Smooth muscle cell (in vitro differentiated cells): ENCODE measurements at regions not wholly inside any gene's neighbourhood (a gene's known extent, or its start where the extent isn't known, plus 50 kb on each side); places are given as distances from the start of the nearest gene placed in this dataset.
"Not testable (repeated sequence)": the region's sequence is repeated elsewhere in the genome, so short reads cannot be mapped to it uniquely, and the experiment has no call there.

ENCODE experiments used
- DNase-seq: peaks from one replicate; lab custom pipeline; 2025; ENCODE audit not compliant: unreplicated experiment; lab: John Stamatoyannopoulos, UW
- H2AFZ ChIP-seq: fragments of 200-600 bp; sonication (generic); 2 replicates; pipeline ENCODE4 v1.6.0; 2016; ENCODE audit warnings: antibody characterized with exemption, low read depth, mild to moderate bottlenecking
- H3F3A ChIP-seq: fragments of 200-600 bp; sonication (generic); 2 replicates; pipeline ENCODE4 v1.6.0; 2017; ENCODE audit warnings: antibody characterized with exemption, low read depth
- H3K27ac ChIP-seq: fragments of 200-600 bp; sonication (generic); 2 replicates; pipeline ENCODE4 v1.5.1; 2016; ENCODE audit warnings: low read depth, mild to moderate bottlenecking
- H3K27me3 ChIP-seq: fragments of 200-600 bp; sonication (generic); 2 replicates; pipeline ENCODE4 v1.6.1; 2016; ENCODE audit warnings: low read depth, mild to moderate bottlenecking
- H3K36me3 ChIP-seq: fragments of 200-600 bp; sonication (generic); 2 replicates; pipeline ENCODE4 v1.5.1; 2016; ENCODE audit warnings: low read depth
- H3K4me1 ChIP-seq: fragments of 200-600 bp; sonication (generic); 2 replicates; pipeline ENCODE4 v1.5.1; 2016; ENCODE audit warnings: low read depth
- H3K4me2 ChIP-seq: fragments of 200-600 bp; sonication (generic); 2 replicates; pipeline ENCODE4 v1.6.0; 2016; ENCODE audit warnings: mild to moderate bottlenecking
- H3K4me3 ChIP-seq: fragments of 200-600 bp; sonication (generic); 2 replicates; pipeline ENCODE4 v1.5.1; 2016; ENCODE audit warnings: mild to moderate bottlenecking
- H3K79me2 ChIP-seq: fragments of 200-600 bp; sonication (generic); 2 replicates; pipeline ENCODE4 v1.6.0; 2016; ENCODE audit warnings: low read depth, mild to moderate bottlenecking
- H3K9ac ChIP-seq: fragments of 200-600 bp; sonication (generic); 2 replicates; pipeline ENCODE4 v1.6.0; 2016; ENCODE audit warnings: low read depth
- H3K9me3 ChIP-seq: fragments of 200-600 bp; sonication (generic); replicated peaks from 2 replicates; pipeline ENCODE4 v1.5.1; 2016; ENCODE audit warnings: low read depth
- H4K20me1 ChIP-seq: fragments of 200-600 bp; sonication (generic); 2 replicates; pipeline ENCODE4 v1.6.0; 2016; ENCODE audit warnings: low read depth
- WGBS: methylation state at CpG from one replicate; pipeline ENCODE4 v1.1.7; 2016; ENCODE audit warnings: low lambda C conversion rate; 5-methylcytosine and 5-hydroxymethylcytosine counted together
- TF ChIP-seq, protein P1 (sequence below): fragments of 200-600 bp; sonication (generic); IDR thresholded peaks from 2 replicates; pipeline ENCODE4 v1.5.1; 2017; ENCODE audit warnings: borderline replicate concordance, mild to moderate bottlenecking, antibody characterized with exemption; ENCODE audit not compliant: insufficient read depth, poor library complexity, severe bottlenecking

- 85% methylated on average over 2 of the region's 2 CpGs for WGBS
These were observed 201.6 kb upstream of the NR3C2 start for GRCh38 chr4:148643851-148644250.

GRCh38 chr4:148642907-148643306 is 200.7 kb upstream of the NR3C2 start:
- no peak overlapping the region for H3K27ac ChIP-seq
- 82% methylated on average over 2 of the region's 2 CpGs for WGBS
- H3K4me3 ChIP-seq: no peak overlapping the region
- H3F3A ChIP-seq: no peaks in the 10 kb centered on the region
- no peak overlapping the region for H3K9ac ChIP-seq
- DNase-seq: no peak
- peaks cover 7% of the 10 kb centered on the region for H3K9me3 ChIP-seq
- TF ChIP-seq, protein P1, sequence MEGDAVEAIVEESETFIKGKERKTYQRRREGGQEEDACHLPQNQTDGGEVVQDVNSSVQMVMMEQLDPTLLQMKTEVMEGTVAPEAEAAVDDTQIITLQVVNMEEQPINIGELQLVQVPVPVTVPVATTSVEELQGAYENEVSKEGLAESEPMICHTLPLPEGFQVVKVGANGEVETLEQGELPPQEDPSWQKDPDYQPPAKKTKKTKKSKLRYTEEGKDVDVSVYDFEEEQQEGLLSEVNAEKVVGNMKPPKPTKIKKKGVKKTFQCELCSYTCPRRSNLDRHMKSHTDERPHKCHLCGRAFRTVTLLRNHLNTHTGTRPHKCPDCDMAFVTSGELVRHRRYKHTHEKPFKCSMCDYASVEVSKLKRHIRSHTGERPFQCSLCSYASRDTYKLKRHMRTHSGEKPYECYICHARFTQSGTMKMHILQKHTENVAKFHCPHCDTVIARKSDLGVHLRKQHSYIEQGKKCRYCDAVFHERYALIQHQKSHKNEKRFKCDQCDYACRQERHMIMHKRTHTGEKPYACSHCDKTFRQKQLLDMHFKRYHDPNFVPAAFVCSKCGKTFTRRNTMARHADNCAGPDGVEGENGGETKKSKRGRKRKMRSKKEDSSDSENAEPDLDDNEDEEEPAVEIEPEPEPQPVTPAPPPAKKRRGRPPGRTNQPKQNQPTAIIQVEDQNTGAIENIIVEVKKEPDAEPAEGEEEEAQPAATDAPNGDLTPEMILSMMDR: no peak
- H3K4me1 ChIP-seq: no peaks in the 10 kb centered on the region
- H3K4me2 ChIP-seq: no peak overlapping the region
- no peaks in the 10 kb centered on the region for H4K20me1 ChIP-seq
- H3K79me2 ChIP-seq: no peaks in the 10 kb centered on the region
- no peaks in the 10 kb centered on the region for H3K36me3 ChIP-seq
- no peaks in the 10 kb centered on the region for H3K27me3 ChIP-seq
- no peak overlapping the region for H2AFZ ChIP-seq

More at GRCh38 chr4:148643851-148644250, 201.6 kb upstream of the NR3C2 start:
- H3K36me3 ChIP-seq: no peaks in the 10 kb centered on the region
- no peak overlapping the region for H3K27ac ChIP-seq
- no peaks in the 10 kb centered on the region for H3F3A ChIP-seq
- H3K27me3 ChIP-seq: no peaks in the 10 kb centered on the region
- no peak overlapping the region for H2AFZ ChIP-seq
- TF ChIP-seq, protein P1: no peak
- no peak overlapping the region for H3K4me2 ChIP-seq
- no peaks in the 10 kb centered on the region for H3K79me2 ChIP-seq
- H3K9ac ChIP-seq: no peak overlapping the region
- no peaks in the 10 kb centered on the region for H4K20me1 ChIP-seq
- peaks cover 2% of the 10 kb centered on the region for H3K9me3 ChIP-seq
- H3K4me1 ChIP-seq: no peaks in the 10 kb centered on the region
- DNase-seq: no peak
- H3K4me3 ChIP-seq: no peak overlapping the region

DNA sequence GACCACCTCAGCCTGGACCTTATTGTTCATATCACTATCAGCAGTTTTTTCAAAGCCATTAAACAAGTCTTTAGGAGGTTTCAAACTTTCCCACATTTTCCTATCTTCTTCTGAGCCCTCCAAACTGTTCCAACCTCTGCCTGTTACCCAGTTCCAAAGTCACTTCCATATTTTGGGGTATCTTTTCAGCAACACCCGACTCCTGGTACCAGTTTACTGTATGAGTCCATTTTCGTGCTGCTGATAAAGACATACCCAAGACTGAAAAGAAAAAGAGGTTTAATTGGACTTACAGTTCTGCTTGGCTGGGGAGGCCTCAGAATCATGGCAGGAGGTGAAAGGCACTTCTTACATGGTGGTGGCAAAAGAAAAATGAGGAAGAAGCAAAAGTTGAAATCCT is 195.9 kb upstream of the NR3C2 start:
- 83% methylated on average over 2 of the region's 2 CpGs for WGBS
- not testable (repeated sequence) for H3K79me2 ChIP-seq, H3K4me3 ChIP-seq, H3F3A ChIP-seq, H3K4me2 ChIP-seq, H3K9me3 ChIP-seq, H3K4me1 ChIP-seq, DNase-seq, H3K36me3 ChIP-seq, H3K27ac ChIP-seq, H3K27me3 ChIP-seq, H4K20me1 ChIP-seq, H2AFZ ChIP-seq, H3K9ac ChIP-seq

GRCh38 chr4:148637453-148637852 is 195.2 kb upstream of the NR3C2 start:
- not testable (repeated sequence) for H3F3A ChIP-seq, H3K27ac ChIP-seq, H3K9ac ChIP-seq, H3K9me3 ChIP-seq, DNase-seq, H3K27me3 ChIP-seq, H3K4me2 ChIP-seq, H3K36me3 ChIP-seq, H4K20me1 ChIP-seq, H3K4me3 ChIP-seq, H2AFZ ChIP-seq, H3K79me2 ChIP-seq, H3K4me1 ChIP-seq
- 78% methylated on average over 3 of the region's 3 CpGs for WGBS

- Histone ChIP-seq H3K27ac (no peak overlapping the region), H3K4me3 (no peak overlapping the region), H3K9me3 (peaks cover 7% of the 10 kb centered on the region), H4K20me1 (no peaks in the 10 kb centered on the region), H3K4me2 (no peak overlapping the region), H3K36me3 (no peaks in the 10 kb centered on the region), H3K27me3 (no peaks in the 10 kb centered on the region), H3K4me1 (no peaks in the 10 kb centered on the region), H3F3A (no peaks in the 10 kb centered on the region), H2AFZ (no peak overlapping the region), H3K79me2 (no peaks in the 10 kb centered on the region), H3K9ac (no peak overlapping the region)
- TF ChIP-seq, protein P1: peak; percentile 4
- DNase-seq: no peak
- WGBS: 52% methylated on average over 3 of the region's 3 CpGs
These were observed 192.3 kb upstream of the NR3C2 start for GRCh38 chr4:148634476-148634875.
